HG03565 (cell line): ENCODE measurements at regions not wholly inside any gene's neighbourhood (a gene's known extent, or its start where the extent isn't known, plus 50 kb on each side); places are given as distances from the start of the nearest gene placed in this dataset.
"Not testable (repeated sequence)": the region's sequence is repeated elsewhere in the genome, so short reads cannot be mapped to it uniquely, and the experiment has no call there.

Experiments
- ATAC-seq: cut with Tn5 transposase; IDR thresholded peaks from one replicate; pipeline ENCODE4 v1.9.1; 2021; ENCODE audit warnings: mild to moderate bottlenecking, moderate library complexity; ENCODE audit not compliant: unreplicated experiment

GRCh38 chr7:45259966-45260646 lies 102.5 kb downstream of the RAMP3 start:
- ATAC-seq: no peak

- no peak for ATAC-seq
Observed at GRCh38 chr7:45267262-45267661, 109.7 kb downstream of the RAMP3 start.

- no peak for ATAC-seq
Observed at GRCh38 chr7:45268013-45268412, 110.4 kb downstream of the RAMP3 start.

- no peak for ATAC-seq
Observed at GRCh38 chr7:45269192-45269591, 111.6 kb downstream of the RAMP3 start.

GRCh38 chr7:45278763-45279398 lies 121.3 kb downstream of the RAMP3 start:
- ATAC-seq: no peak

- not testable (repeated sequence) for ATAC-seq
Observed at GRCh38 chr7:45289611-45290010, 132.0 kb downstream of the RAMP3 start.

- no peak for ATAC-seq
Observed at GRCh38 chr7:45290880-45291279, 133.3 kb downstream of the RAMP3 start.

- ATAC-seq: no peak
Observed at GRCh38 chr7:45292481-45292880, 134.9 kb downstream of the RAMP3 start.

- no peak for ATAC-seq
Observed at GRCh38 chr7:45293295-45293942, 135.8 kb downstream of the RAMP3 start.

- no peak for ATAC-seq
Observed at GRCh38 chr7:45294559-45294958, 137.0 kb downstream of the RAMP3 start.

- ATAC-seq: no peak
Observed at GRCh38 chr7:45295222-45295621, 137.6 kb downstream of the RAMP3 start.

- ATAC-seq: no peak
Observed at GRCh38 chr7:45296748-45297147, 139.2 kb downstream of the RAMP3 start.

- no peak for ATAC-seq
Observed at GRCh38 chr7:45306752-45307305, 149.2 kb downstream of the RAMP3 start.

- ATAC-seq: no peak
Observed at GRCh38 chr7:45311597-45311996, 154.0 kb downstream of the RAMP3 start.

GRCh38 chr7:45315512-45315911 lies 157.9 kb downstream of the RAMP3 start:
- not testable (repeated sequence) for ATAC-seq

GRCh38 chr7:45324683-45325237 lies 167.2 kb downstream of the RAMP3 start:
- ATAC-seq: no peak

GRCh38 chr7:45325378-45325777 lies 167.8 kb downstream of the RAMP3 start:
- ATAC-seq: no peak

- no peak for ATAC-seq
Observed at GRCh38 chr7:45328403-45328981, 170.9 kb downstream of the RAMP3 start.

- no peak for ATAC-seq
Observed at GRCh38 chr7:45331563-45331962, 174.0 kb downstream of the RAMP3 start.

GRCh38 chr7:45335024-45335423 lies 177.4 kb downstream of the RAMP3 start:
- ATAC-seq: not testable (repeated sequence)

- no peak for ATAC-seq
Observed at GRCh38 chr7:45342236-45342635, 184.6 kb downstream of the RAMP3 start.
